ENCODE measurements at regions not wholly inside any gene's neighbourhood (a gene's known extent, or its start where the extent isn't known, plus 50 kb on each side); places are given as distances from the start of the nearest gene placed in this dataset.

GRCh38 chr4:77332696-77333270, 175.8 kb downstream of the CCNG2 start:
- H3K4me3 Mint-ChIP-seq, result no peak overlapping the region
- DNase-seq, result no peak
- no peaks in the 10 kb centered on the region for H3K36me3 ChIP-seq (ENCODE audit: insufficient read depth, low read length)
- intact Hi-C loops (cut with micrococcal nuclease), result no loop called here
- no peaks in the 10 kb centered on the region for H3K36me3 Mint-ChIP-seq
- ChIA-PET POLR2A (ENCODE audit: partially characterized antibody) (no interaction called here), CTCF (ENCODE audit: partially characterized antibody) (no interaction called here)
- peaks cover 0 to 18% of the 10 kb centered on the region in 2 donors for H3K9me3 ChIP-seq (ENCODE audit: control insufficient read depth in 1 of 2, low read length in 2 of 2)
- no peak overlapping the region for H3K27ac ChIP-seq (ENCODE audit: low read depth, low read length)
- H3K27me3 ChIP-seq (ENCODE audit: insufficient read depth, low read length), result no peaks in the 10 kb centered on the region
- peaks cover 6 to 58% (median 31%) of the 10 kb centered on the region in 8 donors for H3K9me3 Mint-ChIP-seq
- H3K27me3 Mint-ChIP-seq, result peaks cover 5 to 14% of the 10 kb centered on the region in 2 donors
- no peaks in the 10 kb centered on the region for H3K4me1 Mint-ChIP-seq
- no peak overlapping the region for H3K4me3 ChIP-seq (ENCODE audit: low read length in 2 of 2)
- H3K27ac Mint-ChIP-seq, result peak overlapping the region in 1 of 7 donors; percentile 30
- H3K4me1 ChIP-seq (ENCODE audit: insufficient read depth, low read length), result no peaks in the 10 kb centered on the region

- no peak overlapping the region for H3K27ac ChIP-seq (ENCODE audit: low read depth, low read length)
- peaks cover 0 to 18% of the 10 kb centered on the region in 2 donors for H3K9me3 ChIP-seq (ENCODE audit: control insufficient read depth in 1 of 2, low read length in 2 of 2)
- no peak for DNase-seq
- ChIA-PET CTCF (ENCODE audit: partially characterized antibody) (no interaction called here), POLR2A (ENCODE audit: partially characterized antibody) (no interaction called here)
- H3K27me3 ChIP-seq (ENCODE audit: insufficient read depth, low read length), result no peaks in the 10 kb centered on the region
- H3K4me1 Mint-ChIP-seq, result no peaks in the 10 kb centered on the region
- no peak overlapping the region for H3K4me3 Mint-ChIP-seq
- H3K4me3 ChIP-seq (ENCODE audit: low read length in 2 of 2), result no peak overlapping the region
- H3K4me1 ChIP-seq (ENCODE audit: insufficient read depth, low read length), result no peaks in the 10 kb centered on the region
- intact Hi-C loops (cut with micrococcal nuclease), result no loop called here
- peaks cover 3 to 4% of the 10 kb centered on the region in 2 donors for H3K27me3 Mint-ChIP-seq
- H3K27ac Mint-ChIP-seq, result no peak overlapping the region
- peaks cover 4 to 45% (median 38%) of the 10 kb centered on the region in 8 donors for H3K9me3 Mint-ChIP-seq
- no peaks in the 10 kb centered on the region for H3K36me3 ChIP-seq (ENCODE audit: insufficient read depth, low read length)
- peaks cover 0 to 3% of the 10 kb centered on the region in 2 donors for H3K36me3 Mint-ChIP-seq
Observed at GRCh38 chr4:77336411-77337142, 179.6 kb downstream of the CCNG2 start.

- H3K4me1 ChIP-seq (ENCODE audit: insufficient read depth, low read length), result no peaks in the 10 kb centered on the region
- H3K27ac Mint-ChIP-seq, result no peak overlapping the region
- peaks cover 0 to 3% of the 10 kb centered on the region in 2 donors for H3K36me3 Mint-ChIP-seq
- no peak overlapping the region for H3K27ac ChIP-seq (ENCODE audit: low read depth, low read length)
- POLR2A ChIA-PET (ENCODE audit: partially characterized antibody), result no interaction called here
- H3K27me3 Mint-ChIP-seq, result peaks cover 11 to 16% of the 10 kb centered on the region in 2 donors
- H3K4me3 Mint-ChIP-seq, result no peak overlapping the region
- H3K27me3 ChIP-seq (ENCODE audit: insufficient read depth, low read length), result no peaks in the 10 kb centered on the region
- intact Hi-C loops (cut with micrococcal nuclease), result no loop called here
- H3K4me1 Mint-ChIP-seq, result no peaks in the 10 kb centered on the region
- CTCF ChIA-PET (ENCODE audit: partially characterized antibody), result no interaction called here
- H3K9me3 ChIP-seq (ENCODE audit: control insufficient read depth in 1 of 2, low read length in 2 of 2), result peaks cover 0 to 9% of the 10 kb centered on the region in 2 donors
- no peak overlapping the region for H3K4me3 ChIP-seq (ENCODE audit: low read length in 2 of 2)
- peaks cover 5 to 34% (median 14%) of the 10 kb centered on the region in 8 donors for H3K9me3 Mint-ChIP-seq
- DNase-seq, result no peak
- no peaks in the 10 kb centered on the region for H3K36me3 ChIP-seq (ENCODE audit: insufficient read depth, low read length)
Observed at GRCh38 chr4:77342170-77342810, 185.3 kb downstream of the CCNG2 start.

GRCh38 chr4:77344001-77344400, 187.0 kb downstream of the CCNG2 start:
- Mint-ChIP-seq H3K4me1 (no peaks in the 10 kb centered on the region), H3K4me3 (no peak overlapping the region), H3K27ac (no peak overlapping the region), H3K36me3 (peaks cover 0 to 3% of the 10 kb centered on the region in 2 donors), H3K27me3 (peaks cover 11 to 16% of the 10 kb centered on the region in 2 donors), H3K9me3 (peaks cover 5 to 34% (median 14%) of the 10 kb centered on the region in 8 donors)
- no peak overlapping the region for H3K4me3 ChIP-seq (ENCODE audit: low read length in 2 of 2)
- no peak overlapping the region for H3K27ac ChIP-seq (ENCODE audit: low read depth, low read length)
- ChIA-PET CTCF (ENCODE audit: partially characterized antibody) (no interaction called here), POLR2A (ENCODE audit: partially characterized antibody) (no interaction called here)
- peaks cover 0 to 9% of the 10 kb centered on the region in 2 donors for H3K9me3 ChIP-seq (ENCODE audit: control insufficient read depth in 1 of 2, low read length in 2 of 2)
- no peaks in the 10 kb centered on the region for H3K27me3 ChIP-seq (ENCODE audit: insufficient read depth, low read length)
- H3K4me1 ChIP-seq (ENCODE audit: insufficient read depth, low read length), result no peaks in the 10 kb centered on the region
- no peak for DNase-seq
- intact Hi-C loops (cut with micrococcal nuclease), result no loop called here
- no peaks in the 10 kb centered on the region for H3K36me3 ChIP-seq (ENCODE audit: insufficient read depth, low read length)

- H3K4me1 ChIP-seq (ENCODE audit: insufficient read depth, low read length), result no peaks in the 10 kb centered on the region
- DNase-seq, result no peak
- peaks cover 11 to 14% of the 10 kb centered on the region in 2 donors for H3K27me3 Mint-ChIP-seq
- no peak overlapping the region for H3K27ac Mint-ChIP-seq
- H3K36me3 Mint-ChIP-seq, result peaks cover 0 to 3% of the 10 kb centered on the region in 2 donors
- H3K9me3 Mint-ChIP-seq, result peaks cover 5 to 34% (median 14%) of the 10 kb centered on the region in 8 donors
- H3K4me1 Mint-ChIP-seq, result no peaks in the 10 kb centered on the region
- peaks cover 0 to 9% of the 10 kb centered on the region in 2 donors for H3K9me3 ChIP-seq (ENCODE audit: control insufficient read depth in 1 of 2, low read length in 2 of 2)
- POLR2A ChIA-PET (ENCODE audit: partially characterized antibody), result no interaction called here
- H3K4me3 Mint-ChIP-seq, result no peak overlapping the region
- H3K27ac ChIP-seq (ENCODE audit: low read depth, low read length), result no peak overlapping the region
- H3K4me3 ChIP-seq (ENCODE audit: low read length in 2 of 2), result no peak overlapping the region
- intact Hi-C loops (cut with micrococcal nuclease), result no loop called here
- H3K36me3 ChIP-seq (ENCODE audit: insufficient read depth, low read length), result no peaks in the 10 kb centered on the region
- H3K27me3 ChIP-seq (ENCODE audit: insufficient read depth, low read length), result no peaks in the 10 kb centered on the region
- CTCF ChIA-PET (ENCODE audit: partially characterized antibody), result no interaction called here
Observed at GRCh38 chr4:77344784-77345183, 187.8 kb downstream of the CCNG2 start.

GRCh38 chr4:77347351-77347966, 190.5 kb downstream of the CCNG2 start:
- ChIA-PET CTCF (ENCODE audit: partially characterized antibody) (no interaction called here), POLR2A (ENCODE audit: partially characterized antibody) (no interaction called here)
- no peaks in the 10 kb centered on the region for H3K36me3 ChIP-seq (ENCODE audit: insufficient read depth, low read length)
- peaks cover 0 to 12% (median 4%) of the 10 kb centered on the region in 8 donors for H3K9me3 Mint-ChIP-seq
- no peaks in the 10 kb centered on the region for H3K4me1 Mint-ChIP-seq
- intact Hi-C loops (cut with micrococcal nuclease), result no loop called here
- peaks cover 9 to 12% of the 10 kb centered on the region in 2 donors for H3K27me3 Mint-ChIP-seq
- H3K27me3 ChIP-seq (ENCODE audit: insufficient read depth, low read length), result no peaks in the 10 kb centered on the region
- H3K4me3 ChIP-seq (ENCODE audit: low read length in 2 of 2), result no peak overlapping the region
- H3K9me3 ChIP-seq (ENCODE audit: control insufficient read depth in 1 of 2, low read length in 2 of 2), result peaks cover 0 to 4% of the 10 kb centered on the region in 2 donors
- no peak overlapping the region for H3K27ac Mint-ChIP-seq
- H3K4me1 ChIP-seq (ENCODE audit: insufficient read depth, low read length), result no peaks in the 10 kb centered on the region
- DNase-seq, result no peak
- H3K4me3 Mint-ChIP-seq, result no peak overlapping the region
- H3K27ac ChIP-seq (ENCODE audit: low read depth, low read length), result no peak overlapping the region
- H3K36me3 Mint-ChIP-seq, result no peaks in the 10 kb centered on the region

- Histone ChIP-seq H3K27ac (ENCODE audit: low read depth, low read length) (no peak overlapping the region), H3K4me3 (ENCODE audit: low read length in 2 of 2) (no peak overlapping the region), H3K4me1 (ENCODE audit: insufficient read depth, low read length) (no peaks in the 10 kb centered on the region), H3K36me3 (ENCODE audit: insufficient read depth, low read length) (no peaks in the 10 kb centered on the region), H3K9me3 (ENCODE audit: control insufficient read depth in 1 of 2, low read length in 2 of 2) (no peaks in the 10 kb centered on the region), H3K27me3 (ENCODE audit: insufficient read depth, low read length) (no peaks in the 10 kb centered on the region)
- Mint-ChIP-seq H3K9me3 (peaks cover 0 to 3% (median 0%) of the 10 kb centered on the region in 8 donors), H3K4me1 (no peaks in the 10 kb centered on the region), H3K36me3 (no peaks in the 10 kb centered on the region), H3K4me3 (no peak overlapping the region), H3K27ac (no peak overlapping the region), H3K27me3 (peaks cover 9 to 12% of the 10 kb centered on the region in 2 donors)
- CTCF ChIA-PET (ENCODE audit: partially characterized antibody), result interaction anchor here (0.6 kb wide), 1 partner anchor 584 kb away, joined by 3 read pairs; no protein-coding TSS in a partner anchor
- POLR2A ChIA-PET (ENCODE audit: partially characterized antibody), result no interaction called here
- no peak for DNase-seq
- intact Hi-C loops (cut with micrococcal nuclease), result no loop called here
Observed at GRCh38 chr4:77348815-77349214, 191.8 kb downstream of the CCNG2 start.

All from CD4-positive, alpha-beta memory T cell (primary cell).